ENCODE measurements at regions not wholly inside any gene's neighbourhood (a gene's known extent, or its start where the extent isn't known, plus 50 kb on each side); places are given as distances from the start of the nearest gene placed in this dataset.

DNA sequence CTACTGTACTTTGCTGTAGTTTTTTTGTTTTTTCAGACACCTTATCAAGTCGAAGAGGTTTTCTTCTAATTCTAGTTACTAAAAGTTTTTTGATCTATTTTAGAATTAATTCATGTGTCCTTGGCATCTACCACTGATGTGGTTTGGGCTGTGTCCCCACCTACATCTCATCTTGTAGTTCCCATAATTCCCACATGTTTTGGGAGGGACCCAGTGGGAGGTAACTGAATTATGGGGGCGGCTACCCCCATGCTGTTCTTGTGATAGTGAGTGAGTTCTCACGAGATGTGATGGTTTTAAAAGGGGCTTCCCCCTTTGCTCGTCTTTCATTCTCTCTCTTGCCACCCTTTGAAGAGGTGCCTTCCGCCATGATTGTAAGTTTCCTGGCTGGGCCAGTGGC, 154.6 kb upstream of the EEPD1 start:
- no peak overlapping the region for H3K4me3 ChIP-seq (replicated peaks; ENCODE audit: low read depth, low read length)
- no peak for DNase-seq (ENCODE audit: extremely low read depth, low read depth)
- TF ChIP-seq, protein P1, sequence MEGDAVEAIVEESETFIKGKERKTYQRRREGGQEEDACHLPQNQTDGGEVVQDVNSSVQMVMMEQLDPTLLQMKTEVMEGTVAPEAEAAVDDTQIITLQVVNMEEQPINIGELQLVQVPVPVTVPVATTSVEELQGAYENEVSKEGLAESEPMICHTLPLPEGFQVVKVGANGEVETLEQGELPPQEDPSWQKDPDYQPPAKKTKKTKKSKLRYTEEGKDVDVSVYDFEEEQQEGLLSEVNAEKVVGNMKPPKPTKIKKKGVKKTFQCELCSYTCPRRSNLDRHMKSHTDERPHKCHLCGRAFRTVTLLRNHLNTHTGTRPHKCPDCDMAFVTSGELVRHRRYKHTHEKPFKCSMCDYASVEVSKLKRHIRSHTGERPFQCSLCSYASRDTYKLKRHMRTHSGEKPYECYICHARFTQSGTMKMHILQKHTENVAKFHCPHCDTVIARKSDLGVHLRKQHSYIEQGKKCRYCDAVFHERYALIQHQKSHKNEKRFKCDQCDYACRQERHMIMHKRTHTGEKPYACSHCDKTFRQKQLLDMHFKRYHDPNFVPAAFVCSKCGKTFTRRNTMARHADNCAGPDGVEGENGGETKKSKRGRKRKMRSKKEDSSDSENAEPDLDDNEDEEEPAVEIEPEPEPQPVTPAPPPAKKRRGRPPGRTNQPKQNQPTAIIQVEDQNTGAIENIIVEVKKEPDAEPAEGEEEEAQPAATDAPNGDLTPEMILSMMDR (IDR thresholded peaks at IDR 0.05; ENCODE audit: low read depth, low read length, missing control alignments): no peak

DNA sequence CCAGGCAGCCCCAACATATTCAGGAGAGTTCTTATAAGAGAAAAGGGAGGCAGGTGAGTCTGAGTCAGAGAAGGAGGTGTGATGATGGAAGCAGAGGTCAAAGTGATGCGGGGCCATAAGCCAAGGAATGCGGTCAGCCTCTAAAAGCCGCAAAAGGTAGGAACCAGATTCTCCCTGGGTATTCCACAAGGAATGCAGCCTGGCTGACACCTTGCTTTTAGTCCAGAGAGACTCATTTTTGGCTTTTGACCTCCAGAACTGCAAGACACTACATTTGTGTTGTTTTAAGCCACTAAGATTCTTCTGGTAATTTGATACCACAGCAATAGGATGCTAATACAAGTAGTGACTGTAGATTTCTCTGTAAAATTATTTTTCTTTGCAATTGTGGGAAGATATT, 151.5 kb upstream of the EEPD1 start:
- H3K4me3 ChIP-seq (replicated peaks; ENCODE audit: low read depth, low read length): no peak overlapping the region
- TF ChIP-seq, protein P1 (IDR thresholded peaks at IDR 0.05; ENCODE audit: low read depth, low read length, missing control alignments): no peak
- no peak for DNase-seq (ENCODE audit: extremely low read depth, low read depth)

DNA sequence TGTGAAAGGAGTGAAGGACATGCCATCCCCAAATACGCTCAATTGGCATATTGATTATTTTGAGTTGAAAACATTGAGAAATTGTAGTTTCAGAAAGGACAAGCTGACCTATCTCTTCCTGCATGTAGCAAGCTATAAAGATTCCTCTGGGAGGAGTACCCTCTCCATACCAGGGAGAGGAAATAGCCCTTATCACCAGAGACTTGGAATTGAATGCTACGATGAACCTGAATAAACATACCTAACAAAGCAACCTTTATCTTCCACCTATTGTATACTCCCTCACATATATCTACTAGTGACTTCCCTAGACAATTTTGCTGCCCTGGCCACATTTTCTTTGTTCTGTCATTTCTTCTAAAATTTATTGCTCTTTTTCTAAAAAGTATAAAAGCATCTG, 150.2 kb upstream of the EEPD1 start:
- no peak for DNase-seq (ENCODE audit: extremely low read depth, low read depth)
- no peak overlapping the region for H3K4me3 ChIP-seq (replicated peaks; ENCODE audit: low read depth, low read length)
- TF ChIP-seq, protein P1 (IDR thresholded peaks at IDR 0.05; ENCODE audit: low read depth, low read length, missing control alignments): no peak

DNA sequence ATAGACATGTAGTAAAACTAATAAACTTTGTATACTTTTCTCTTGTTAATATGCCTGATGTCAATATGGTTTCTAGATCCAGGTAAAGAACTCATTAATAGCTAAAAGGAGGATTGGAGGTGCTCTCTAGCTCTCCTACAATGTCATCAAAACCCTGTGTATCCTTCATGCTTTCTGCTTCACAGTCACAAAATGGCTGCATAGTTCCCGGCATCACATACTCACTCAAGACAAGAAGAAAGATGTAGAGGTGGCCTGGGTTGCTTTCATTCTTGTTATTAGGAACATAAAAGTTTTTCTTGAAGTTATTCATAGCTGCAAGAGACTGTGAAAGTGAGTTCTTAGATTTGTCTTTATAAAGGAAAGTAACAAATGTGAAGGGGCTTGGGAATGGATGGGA, 149.7 kb upstream of the EEPD1 start:
- H3K4me3 ChIP-seq (replicated peaks; ENCODE audit: low read depth, low read length): no peak overlapping the region
- TF ChIP-seq, protein P1 (IDR thresholded peaks at IDR 0.05; ENCODE audit: low read depth, low read length, missing control alignments): no peak
- no peak for DNase-seq (ENCODE audit: extremely low read depth, low read depth)

DNA sequence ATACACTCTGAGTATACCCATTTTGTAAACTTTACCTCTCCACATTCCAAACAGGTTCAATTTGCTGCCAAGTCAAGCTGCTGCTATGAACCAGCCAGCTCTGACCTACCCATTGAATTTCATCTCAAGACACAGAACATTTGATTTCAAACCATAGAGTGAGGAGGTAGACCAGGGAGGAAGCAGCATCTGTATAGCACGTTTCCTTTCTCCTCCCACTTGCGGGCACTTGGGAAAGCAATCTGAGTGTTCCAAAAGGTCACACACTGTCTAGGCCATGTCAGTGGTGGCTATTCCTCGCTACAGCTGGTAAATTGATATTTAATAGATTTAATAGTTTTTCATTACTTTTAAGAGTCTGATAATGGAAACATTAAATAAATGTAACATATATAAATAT, 147.8 kb upstream of the EEPD1 start:
- no peak overlapping the region for H3K4me3 ChIP-seq (replicated peaks; ENCODE audit: low read depth, low read length)
- DNase-seq (ENCODE audit: extremely low read depth, low read depth): no peak
- TF ChIP-seq, protein P1 (IDR thresholded peaks at IDR 0.05; ENCODE audit: low read depth, low read length, missing control alignments): no peak

DNA sequence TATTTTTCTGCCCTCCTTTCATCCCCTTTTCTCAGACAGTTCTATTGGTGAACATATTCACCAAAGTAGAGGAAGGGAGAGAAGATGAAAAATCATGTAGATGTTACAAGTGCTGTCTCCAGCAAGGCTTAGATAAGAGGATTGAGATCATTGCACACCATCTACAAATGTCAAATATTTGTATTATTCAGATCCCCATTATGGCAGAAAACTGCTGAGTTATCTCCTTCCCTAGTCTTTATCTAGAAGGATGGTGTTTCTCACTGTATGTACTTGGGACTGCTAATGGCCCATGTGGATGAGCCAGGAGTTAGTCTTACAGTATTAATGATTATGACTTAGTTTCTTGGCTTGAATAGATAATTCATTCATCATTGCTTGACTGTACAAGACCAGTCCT, 147.2 kb upstream of the EEPD1 start:
- DNase-seq (ENCODE audit: extremely low read depth, low read depth): no peak
- TF ChIP-seq, protein P1 (IDR thresholded peaks at IDR 0.05; ENCODE audit: low read depth, low read length, missing control alignments): no peak
- H3K4me3 ChIP-seq (replicated peaks; ENCODE audit: low read depth, low read length): no peak overlapping the region

DNA sequence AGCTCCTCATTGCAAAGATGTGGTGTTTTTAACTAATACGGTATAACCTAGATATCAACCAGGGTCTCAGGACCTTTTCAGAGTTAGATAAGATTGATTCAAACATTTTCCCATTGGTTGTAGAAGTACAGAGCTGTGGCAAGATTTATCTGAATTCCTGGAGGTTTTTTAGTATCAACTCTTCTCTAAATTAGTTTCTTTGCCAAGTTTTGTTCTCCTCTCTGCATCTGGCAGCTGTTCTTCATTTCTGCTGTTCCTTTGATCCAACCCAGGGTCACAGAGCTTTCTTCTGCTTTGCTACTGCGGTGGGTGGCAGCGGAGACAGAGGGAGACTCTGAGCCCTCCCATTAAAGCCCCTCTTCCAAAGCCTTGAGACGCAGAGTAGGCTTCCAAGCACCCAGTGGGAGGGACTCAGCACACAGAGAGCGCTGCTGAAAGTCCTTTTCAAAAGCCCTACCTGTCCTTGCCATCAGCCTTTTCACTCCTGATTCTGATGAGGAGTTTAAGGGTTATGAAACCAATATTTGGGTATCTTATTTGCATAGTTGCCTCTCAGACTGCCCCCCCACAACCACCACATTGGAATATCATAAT, 146.3 kb upstream of the EEPD1 start:
- no peak overlapping the region for H3K4me3 ChIP-seq (replicated peaks; ENCODE audit: low read depth, low read length)
- no peak for DNase-seq (ENCODE audit: extremely low read depth, low read depth)
- TF ChIP-seq, protein P1 (IDR thresholded peaks at IDR 0.05; ENCODE audit: low read depth, low read length, missing control alignments): no peak

Measured in HFF-Myc (cell line).